ENCODE measurements at regions not wholly inside any gene's neighbourhood (a gene's known extent, or its start where the extent isn't known, plus 50 kb on each side); places are given as distances from the start of the nearest gene placed in this dataset.

- TF ChIP-seq TCF7L2 (IDR thresholded peaks at IDR 0.05; ENCODE audit: low read depth, low read length) = no peak
- no peak for TF ChIP-seq CTCF (IDR thresholded peaks at IDR 0.05)
- no peak for TF ChIP-seq POLR2AphosphoS5 (IDR thresholded peaks at IDR 0.05; ENCODE audit: low read depth, low read length)
- no peak for TF ChIP-seq REST (IDR thresholded peaks at IDR 0.05; ENCODE audit: insufficient read depth in 1 of 2, low read depth in 2 of 2, low read length in 1 of 2)
- TF ChIP-seq SIN3A (IDR thresholded peaks at IDR 0.05; ENCODE audit: borderline replicate concordance, insufficient read depth, low read depth, low read length) = no peak
These were observed 188.7 kb upstream of the POU5F2 start for GRCh38 chr5:93930098-93930497.

Data from Panc1 (cell line).